ENCODE measurements at regions not wholly inside any gene's neighbourhood (a gene's known extent, or its start where the extent isn't known, plus 50 kb on each side); places are given as distances from the start of the nearest gene placed in this dataset.

- Mint-ChIP-seq H3K27ac (ENCODE audit: unreplicated experiment) (no peak overlapping the region), H3K9me3 (ENCODE audit: unreplicated experiment) (peaks cover 12% of the 10 kb centered on the region), H3K4me3 (ENCODE audit: unreplicated experiment) (no peak overlapping the region), H3K36me3 (ENCODE audit: unreplicated experiment) (no peaks in the 10 kb centered on the region), H3K4me1 (ENCODE audit: unreplicated experiment) (no peaks in the 10 kb centered on the region), H3K27me3 (ENCODE audit: unreplicated experiment) (peaks cover 35% of the 10 kb centered on the region)
- peak; percentile 63 for DNase-seq (ENCODE audit: extremely low spot score, unreplicated experiment)
- no peak for TF ChIP-seq CTCF (IDR thresholded peaks at IDR 0.05)
These were observed 122.5 kb downstream of the DICER1 start for GRCh38 chr14:95034788-95035187.

DNA sequence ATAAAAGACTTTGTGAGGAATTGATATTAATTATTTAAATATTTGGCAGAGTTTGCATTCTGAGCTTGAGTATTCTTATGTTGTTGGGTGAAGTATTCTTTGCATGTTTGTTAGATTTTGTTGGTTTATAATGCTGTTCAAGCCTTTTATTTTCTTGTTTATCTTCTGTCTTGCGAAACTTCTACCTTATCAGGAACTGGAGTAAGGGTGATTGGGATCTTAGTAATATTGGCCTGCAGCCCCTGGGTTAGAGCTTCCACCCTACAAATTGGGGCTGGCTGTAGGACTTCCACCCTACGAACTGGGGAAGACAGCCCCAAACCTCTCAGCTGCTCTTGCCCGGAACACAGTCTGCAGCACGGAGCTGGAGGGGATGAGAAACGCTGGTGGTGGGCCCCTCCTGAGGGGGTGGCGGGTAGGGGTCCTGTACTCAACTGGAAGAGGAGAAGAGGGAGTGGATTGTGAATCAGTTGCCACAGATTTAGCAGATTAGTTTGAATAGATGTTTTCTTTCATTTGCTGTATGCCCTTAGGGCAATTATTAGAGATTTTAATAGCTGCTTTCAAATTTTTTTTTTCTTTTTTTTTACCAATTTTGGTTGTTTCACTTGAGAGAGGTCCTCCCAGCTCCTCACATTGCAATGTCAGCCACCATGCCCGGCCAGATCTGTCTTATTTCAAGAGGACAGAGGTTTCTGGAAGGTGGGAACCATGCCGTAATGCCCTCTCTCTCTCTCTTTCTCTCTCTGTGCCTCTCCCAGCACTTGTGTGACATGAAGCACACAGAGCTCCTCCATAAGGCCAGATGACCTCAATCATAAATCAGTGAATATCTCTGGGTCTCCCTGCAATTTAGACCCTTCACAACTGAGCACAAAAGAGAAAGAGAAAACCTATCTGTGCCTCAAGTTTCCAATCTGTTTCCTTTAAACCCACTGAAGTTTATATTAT is 123.4 kb downstream of the DICER1 start:
- Mint-ChIP-seq H3K27me3 (ENCODE audit: unreplicated experiment) (peaks cover 42% of the 10 kb centered on the region), H3K27ac (ENCODE audit: unreplicated experiment) (no peak overlapping the region), H3K9me3 (ENCODE audit: unreplicated experiment) (peaks cover 20% of the 10 kb centered on the region), H3K36me3 (ENCODE audit: unreplicated experiment) (no peaks in the 10 kb centered on the region), H3K4me1 (ENCODE audit: unreplicated experiment) (no peaks in the 10 kb centered on the region), H3K4me3 (ENCODE audit: unreplicated experiment) (no peak overlapping the region)
- TF ChIP-seq CTCF (IDR thresholded peaks at IDR 0.05), result no peak
- DNase-seq (ENCODE audit: extremely low spot score, unreplicated experiment), result peak; percentile 73

DNA sequence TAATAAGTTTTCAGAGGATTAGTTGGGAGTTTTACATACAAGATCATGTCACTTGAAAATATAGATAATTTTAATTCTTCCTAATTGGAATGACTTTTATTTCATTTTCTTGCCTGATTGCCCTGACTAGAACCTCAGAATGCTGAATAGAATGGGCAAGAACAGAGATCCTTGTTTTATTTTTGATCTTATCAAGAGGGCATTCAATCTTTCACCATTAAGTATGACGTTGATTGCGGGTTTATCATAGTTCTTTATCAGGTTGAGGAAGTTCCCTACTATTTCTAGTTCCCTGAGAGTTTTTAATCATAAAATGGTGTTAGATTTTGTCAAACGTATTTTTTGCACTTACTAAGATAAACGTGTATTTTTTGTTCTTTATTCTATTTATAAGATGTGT is 124.3 kb downstream of the DICER1 start:
- Mint-ChIP-seq H3K4me3 (ENCODE audit: unreplicated experiment) (no peak overlapping the region), H3K9me3 (ENCODE audit: unreplicated experiment) (peaks cover 22% of the 10 kb centered on the region), H3K36me3 (ENCODE audit: unreplicated experiment) (no peaks in the 10 kb centered on the region), H3K4me1 (ENCODE audit: unreplicated experiment) (no peaks in the 10 kb centered on the region), H3K27me3 (ENCODE audit: unreplicated experiment) (peaks cover 48% of the 10 kb centered on the region), H3K27ac (ENCODE audit: unreplicated experiment) (no peak overlapping the region)
- DNase-seq (ENCODE audit: extremely low spot score, unreplicated experiment), result no peak
- no peak for TF ChIP-seq CTCF (IDR thresholded peaks at IDR 0.05)

- peaks cover 29% of the 10 kb centered on the region for H3K27me3 Mint-ChIP-seq (ENCODE audit: unreplicated experiment)
- no peaks in the 10 kb centered on the region for H3K4me1 Mint-ChIP-seq (ENCODE audit: unreplicated experiment)
- no peak for TF ChIP-seq CTCF (IDR thresholded peaks at IDR 0.05)
- H3K9me3 Mint-ChIP-seq (ENCODE audit: unreplicated experiment), result peaks cover 16% of the 10 kb centered on the region
- H3K27ac Mint-ChIP-seq (ENCODE audit: unreplicated experiment), result no peak overlapping the region
- DNase-seq (ENCODE audit: extremely low spot score, unreplicated experiment), result peak; percentile 60
- H3K4me3 Mint-ChIP-seq (ENCODE audit: unreplicated experiment), result no peak overlapping the region
- no peaks in the 10 kb centered on the region for H3K36me3 Mint-ChIP-seq (ENCODE audit: unreplicated experiment)
These were observed 130.4 kb downstream of the DICER1 start for GRCh38 chr14:95026851-95027463.

DNA sequence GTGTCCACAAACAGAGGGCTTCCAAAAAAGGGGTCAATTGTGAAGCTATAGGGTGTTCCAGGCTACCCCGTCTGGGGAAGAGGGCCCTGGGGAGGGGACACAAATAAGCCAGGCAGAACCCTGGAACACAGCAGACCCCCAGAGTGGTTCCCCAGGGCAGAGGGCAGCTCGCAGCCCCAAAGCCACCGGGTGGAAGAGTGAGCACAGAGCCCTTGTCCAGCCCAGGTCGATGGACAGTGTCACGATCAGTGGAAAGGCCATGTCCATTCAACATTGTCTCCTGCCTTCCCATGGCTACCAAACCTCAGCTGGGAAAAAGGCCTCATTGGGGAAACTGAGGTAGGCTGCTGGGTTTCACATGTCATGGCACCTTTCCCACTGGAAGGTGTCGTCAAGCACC is 131.4 kb downstream of the DICER1 start:
- peak; percentile 81 for DNase-seq (ENCODE audit: extremely low spot score, unreplicated experiment)
- no peak overlapping the region for H3K4me3 Mint-ChIP-seq (ENCODE audit: unreplicated experiment)
- TF ChIP-seq CTCF (IDR thresholded peaks at IDR 0.05), result no peak
- no peaks in the 10 kb centered on the region for H3K4me1 Mint-ChIP-seq (ENCODE audit: unreplicated experiment)
- H3K27me3 Mint-ChIP-seq (ENCODE audit: unreplicated experiment), result peaks cover 22% of the 10 kb centered on the region
- no peak overlapping the region for H3K27ac Mint-ChIP-seq (ENCODE audit: unreplicated experiment)
- no peaks in the 10 kb centered on the region for H3K36me3 Mint-ChIP-seq (ENCODE audit: unreplicated experiment)
- peaks cover 21% of the 10 kb centered on the region for H3K9me3 Mint-ChIP-seq (ENCODE audit: unreplicated experiment)
